Effector memory CD4-positive, alpha-beta T cell (primary cell): ENCODE measurements at regions not wholly inside any gene's neighbourhood (a gene's known extent, or its start where the extent isn't known, plus 50 kb on each side); places are given as distances from the start of the nearest gene placed in this dataset.
"Not testable (repeated sequence)": the region's sequence is repeated elsewhere in the genome, so short reads cannot be mapped to it uniquely, and the experiment has no call there.

Experiments used
- DNase-seq, 3 donors: peaks; one replicate each; pipeline ENCODE4 v3.0.0-alpha.2; 2020
- H3K27ac ChIP-seq: 2 replicates; pipeline ENCODE4 v1.7.0; 2013; ENCODE audit warnings: mild to moderate bottlenecking, low read length, moderate library complexity; ENCODE audit not compliant: insufficient read depth, poor library complexity, severe bottlenecking
- H3K27me3 ChIP-seq: replicated peaks from 2 replicates; pipeline ENCODE4 v1.7.0; 2013; ENCODE audit warnings: mild to moderate bottlenecking, low read length; ENCODE audit not compliant: insufficient read depth, control insufficient read depth, poor library complexity, severe bottlenecking
- H3K36me3 ChIP-seq: 2 replicates; pipeline ENCODE4 v1.7.0; 2013; ENCODE audit warnings: mild to moderate bottlenecking, low read length, moderate library complexity; ENCODE audit not compliant: control insufficient read depth, insufficient read depth
- H3K4me1 ChIP-seq: 2 replicates; pipeline ENCODE4 v1.7.0; 2013; ENCODE audit warnings: low read length, mild to moderate bottlenecking; ENCODE audit not compliant: control insufficient read depth, insufficient read depth, poor library complexity, severe bottlenecking
- H3K4me3 ChIP-seq: 2 replicates; pipeline ENCODE4 v1.7.0; 2013; ENCODE audit warnings: low read length, low read depth, mild to moderate bottlenecking; ENCODE audit not compliant: insufficient read depth, poor library complexity, severe bottlenecking
- H3K9me3 ChIP-seq: 2 replicates; pipeline ENCODE4 v1.7.0; 2013; ENCODE audit warnings: mild to moderate bottlenecking, low read length, moderate library complexity; ENCODE audit not compliant: control insufficient read depth

- no peak overlapping the region for H3K4me3 ChIP-seq
- no peak for DNase-seq
- H3K9me3 ChIP-seq = no peaks in the 10 kb centered on the region
- no peaks in the 10 kb centered on the region for H3K4me1 ChIP-seq
- H3K36me3 ChIP-seq = no peaks in the 10 kb centered on the region
- H3K27me3 ChIP-seq = peaks cover 2% of the 10 kb centered on the region
- no peak overlapping the region for H3K27ac ChIP-seq
Measured at GRCh38 chr20:4434681-4435080, 185.6 kb upstream of the ADRA1D start.

- DNase-seq = no peak
- no peak overlapping the region for H3K4me3 ChIP-seq
Measured at GRCh38 chr20:4431446-4431845, 182.4 kb upstream of the ADRA1D start.

GRCh38 chr20:4430826-4431225 is 181.7 kb upstream of the ADRA1D start:
- H3K27ac ChIP-seq, DNase-seq, H3K36me3 ChIP-seq, H3K27me3 ChIP-seq, H3K4me3 ChIP-seq, H3K4me1 ChIP-seq, H3K9me3 ChIP-seq: not testable (repeated sequence)

More at GRCh38 chr20:4431446-4431845, 182.4 kb upstream of the ADRA1D start:
- Histone ChIP-seq H3K27ac (no peak overlapping the region), H3K9me3 (no peaks in the 10 kb centered on the region), H3K4me1 (no peaks in the 10 kb centered on the region), H3K36me3 (no peaks in the 10 kb centered on the region), H3K27me3 (peaks cover 3% of the 10 kb centered on the region)

GRCh38 chr20:4427940-4428586 is 179.0 kb upstream of the ADRA1D start:
- DNase-seq = no peak
- no peak overlapping the region for H3K27ac ChIP-seq
- no peak overlapping the region for H3K4me3 ChIP-seq
- no peaks in the 10 kb centered on the region for H3K4me1 ChIP-seq
- no peaks in the 10 kb centered on the region for H3K9me3 ChIP-seq
- peaks cover 3% of the 10 kb centered on the region for H3K27me3 ChIP-seq
- H3K36me3 ChIP-seq = no peaks in the 10 kb centered on the region

- H3K27ac ChIP-seq = no peak overlapping the region
- H3K4me3 ChIP-seq = no peak overlapping the region
- H3K4me1 ChIP-seq = no peaks in the 10 kb centered on the region
- no peaks in the 10 kb centered on the region for H3K36me3 ChIP-seq
- H3K9me3 ChIP-seq = no peaks in the 10 kb centered on the region
- no peaks in the 10 kb centered on the region for H3K27me3 ChIP-seq
- DNase-seq = no peak
Measured at GRCh38 chr20:4418141-4418540, 169.1 kb upstream of the ADRA1D start.

- Histone ChIP-seq H3K27me3 (peaks cover 3% of the 10 kb centered on the region), H3K9me3 (no peaks in the 10 kb centered on the region), H3K27ac (no peak overlapping the region), H3K4me1 (no peaks in the 10 kb centered on the region), H3K4me3 (no peak overlapping the region), H3K36me3 (no peaks in the 10 kb centered on the region)
- no peak for DNase-seq
Measured at GRCh38 chr20:4415281-4415680, 166.2 kb upstream of the ADRA1D start.

- H3K4me1 ChIP-seq = no peaks in the 10 kb centered on the region
- no peaks in the 10 kb centered on the region for H3K36me3 ChIP-seq
- no peak overlapping the region for H3K4me3 ChIP-seq
- no peaks in the 10 kb centered on the region for H3K9me3 ChIP-seq
- H3K27me3 ChIP-seq = peaks cover 3% of the 10 kb centered on the region
- DNase-seq = no peak
- no peak overlapping the region for H3K27ac ChIP-seq
Measured at GRCh38 chr20:4413314-4414049, 164.4 kb upstream of the ADRA1D start.

- no peaks in the 10 kb centered on the region for H3K9me3 ChIP-seq
- no peak for DNase-seq
Measured at GRCh38 chr20:4412216-4412615, 163.1 kb upstream of the ADRA1D start.

GRCh38 chr20:4411744-4412143 is 162.7 kb upstream of the ADRA1D start:
- Histone ChIP-seq H3K4me1 (no peaks in the 10 kb centered on the region), H3K36me3 (no peaks in the 10 kb centered on the region), H3K4me3 (no peak overlapping the region), H3K27me3 (peaks cover 3% of the 10 kb centered on the region), H3K9me3 (no peaks in the 10 kb centered on the region), H3K27ac (no peak overlapping the region)
- DNase-seq = no peak

More at GRCh38 chr20:4412216-4412615, 163.1 kb upstream of the ADRA1D start:
- Histone ChIP-seq H3K4me3 (no peak overlapping the region), H3K36me3 (no peaks in the 10 kb centered on the region), H3K27ac (no peak overlapping the region), H3K27me3 (peaks cover 3% of the 10 kb centered on the region), H3K4me1 (no peaks in the 10 kb centered on the region)

- Histone ChIP-seq H3K27ac (no peak overlapping the region), H3K36me3 (no peaks in the 10 kb centered on the region), H3K27me3 (peaks cover 3% of the 10 kb centered on the region), H3K4me1 (no peaks in the 10 kb centered on the region), H3K9me3 (no peaks in the 10 kb centered on the region), H3K4me3 (no peak overlapping the region)
- no peak for DNase-seq
Measured at GRCh38 chr20:4406627-4407026, 157.5 kb upstream of the ADRA1D start.
